OCI-LY3 (cell line): ENCODE measurements at regions not wholly inside any gene's neighbourhood (a gene's known extent, or its start where the extent isn't known, plus 50 kb on each side); places are given as distances from the start of the nearest gene placed in this dataset.

Experiments used
- CTCF ChIP-seq: fragments of 200-600, 300-600 bp; sonication (generic); IDR thresholded peaks from 2 replicates; pipeline ENCODE4 v1.5.1; 2014; ENCODE audit warnings: antibody characterized with exemption, low read length, low read depth
- EZH2phosphoT487 ChIP-seq: fragments of 200-600 bp; shearing (Covaris generic); IDR thresholded peaks from 2 replicates; pipeline ENCODE4 v1.6.1; 2018; ENCODE audit warnings: antibody characterized with exemption, mixed run types, low read depth

DNA sequence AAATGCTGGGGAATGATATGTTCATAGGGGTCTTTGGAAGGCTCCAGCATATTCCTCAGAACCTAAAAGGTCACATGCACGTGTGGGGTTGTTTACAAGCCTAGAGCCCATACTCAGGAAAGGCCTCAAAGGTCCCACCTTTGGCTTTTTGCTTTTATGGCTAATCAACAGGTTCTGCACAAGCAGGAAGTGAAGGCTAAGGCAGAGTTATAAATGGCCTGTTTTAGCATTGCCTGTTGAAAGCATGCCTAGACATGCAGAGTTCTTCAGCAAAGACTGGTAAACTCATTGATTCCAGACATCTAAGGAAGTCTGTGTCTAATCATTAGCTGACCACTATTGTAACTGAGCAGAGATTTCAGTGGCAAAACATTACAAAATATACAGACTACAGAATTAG is 198.3 kb downstream of the KCNRG start:
- TF ChIP-seq CTCF (no peak), EZH2phosphoT487 (no peak)
